HEK293T (cell line): ENCODE measurements at regions not wholly inside any gene's neighbourhood (a gene's known extent, or its start where the extent isn't known, plus 50 kb on each side); places are given as distances from the start of the nearest gene placed in this dataset.

Experiments
- CTCF ChIA-PET: fragments of 350-600 bp; formaldehyde crosslinking; extraction: SDS; loops from one replicate; lab custom pipeline; 2021; ENCODE audit warnings: antibody characterized with exemption, inconsistent platforms; lab: Yijun Ruan, JAX
- POLR2A ChIA-PET: fragments of 350-600 bp; formaldehyde crosslinking; extraction: SDS; loops from one replicate; lab custom pipeline; 2020; ENCODE audit warnings: antibody characterized with exemption, inconsistent platforms; lab: Yijun Ruan, JAX
- DNase-seq: peaks from one replicate; pipeline ENCODE4 v3.0.0; 2012; ENCODE audit warnings: mixed read lengths; ENCODE audit errors: extremely low spot score
- ARNT ChIP-seq: fragments of 450-650 bp; IDR thresholded peaks from 2 replicates; pipeline ENCODE4 v1.6.1; 2017; ENCODE audit warnings: mild to moderate bottlenecking
- BHLHE40 ChIP-seq: fragments of 450-650 bp; IDR thresholded peaks from 2 replicates; pipeline ENCODE4 v1.6.1; 2016; ENCODE audit warnings: mild to moderate bottlenecking, moderate library complexity, borderline replicate concordance
- CTBP1 ChIP-seq: fragments of 450-650 bp; IDR thresholded peaks from 2 replicates; pipeline ENCODE4 v1.6.1; 2016; ENCODE audit warnings: borderline replicate concordance
- ELF4 ChIP-seq: fragments of 450-650 bp; IDR thresholded peaks from 2 replicates; pipeline ENCODE4 v1.6.1; 2017; ENCODE audit warnings: antibody characterized with exemption
- FOXA1 ChIP-seq: fragments of 450-650 bp; IDR thresholded peaks from 2 replicates; pipeline ENCODE4 v1.6.1; 2016; ENCODE audit warnings: mild to moderate bottlenecking
- FOXK2 ChIP-seq: fragments of 450-650 bp; IDR thresholded peaks from 2 replicates; pipeline ENCODE4 v1.6.1; 2016; ENCODE audit warnings: mild to moderate bottlenecking
- FOXM1 ChIP-seq: fragments of 450-650 bp; IDR thresholded peaks from 2 replicates; pipeline ENCODE4 v1.6.1; 2017; ENCODE audit warnings: mild to moderate bottlenecking, borderline replicate concordance
- HDGF ChIP-seq: fragments of 450-650 bp; IDR thresholded peaks from 2 replicates; pipeline ENCODE4 v1.6.1; 2017; ENCODE audit warnings: antibody characterized with exemption, borderline replicate concordance
- L3MBTL2 ChIP-seq: fragments of 450-650 bp; conservative IDR thresholded peaks from 2 replicates; pipeline ENCODE4 v1.6.1; 2016; ENCODE audit warnings: mild to moderate bottlenecking
- LEF1 ChIP-seq: fragments of 450-650 bp; IDR thresholded peaks from 2 replicates; pipeline ENCODE4 v1.6.1; 2017; ENCODE audit warnings: mild to moderate bottlenecking, borderline replicate concordance
- NFRKB ChIP-seq: fragments of 450-650 bp; IDR thresholded peaks from 2 replicates; pipeline ENCODE4 v1.6.1; 2016; ENCODE audit warnings: mild to moderate bottlenecking, moderate library complexity
- SP1 ChIP-seq: fragments of 450-650 bp; IDR thresholded peaks from 2 replicates; pipeline ENCODE4 v1.6.1; 2017
- SUZ12 ChIP-seq: fragments of 450-650 bp; IDR thresholded peaks from 2 replicates; pipeline ENCODE4 v1.6.1; 2016; ENCODE audit warnings: mild to moderate bottlenecking
- TARDBP ChIP-seq: fragments of 450-650 bp; IDR thresholded peaks from 2 replicates; pipeline ENCODE4 v1.6.1; 2016
- ZNF384 ChIP-seq: fragments of 450-650 bp; IDR thresholded peaks from 2 replicates; pipeline ENCODE4 v1.6.1; 2016
- TF ChIP-seq, protein P1 (sequence below): fragments of 450-650 bp; IDR thresholded peaks from 2 replicates; pipeline ENCODE4 v1.6.1; 2016

DNA sequence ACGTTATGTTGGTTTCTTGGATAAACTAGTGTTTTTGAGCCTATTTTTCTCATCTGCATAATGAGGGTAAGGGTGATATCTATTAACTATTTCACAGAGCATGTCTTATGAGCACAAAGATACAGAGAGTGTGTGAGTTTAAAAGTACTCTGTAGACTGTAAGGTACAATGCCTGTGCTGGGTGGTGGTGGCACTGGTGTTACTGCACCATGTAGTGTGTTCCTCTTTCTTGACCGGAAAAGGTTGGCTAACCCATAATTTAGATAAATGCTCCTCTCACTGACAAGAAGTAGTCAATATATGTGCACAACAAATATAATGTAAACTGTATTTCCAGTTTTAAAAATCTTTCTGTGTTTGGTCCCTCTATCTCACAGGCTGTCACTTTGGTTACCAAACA lies 116.2 kb upstream of the MMS22L start:
- POLR2A ChIA-PET: no interaction called here
- no peak for DNase-seq
- CTCF ChIA-PET: no interaction called here
- TF ChIP-seq HDGF (no peak), LEF1 (no peak), BHLHE40 (no peak)
- TF ChIP-seq, protein P1, sequence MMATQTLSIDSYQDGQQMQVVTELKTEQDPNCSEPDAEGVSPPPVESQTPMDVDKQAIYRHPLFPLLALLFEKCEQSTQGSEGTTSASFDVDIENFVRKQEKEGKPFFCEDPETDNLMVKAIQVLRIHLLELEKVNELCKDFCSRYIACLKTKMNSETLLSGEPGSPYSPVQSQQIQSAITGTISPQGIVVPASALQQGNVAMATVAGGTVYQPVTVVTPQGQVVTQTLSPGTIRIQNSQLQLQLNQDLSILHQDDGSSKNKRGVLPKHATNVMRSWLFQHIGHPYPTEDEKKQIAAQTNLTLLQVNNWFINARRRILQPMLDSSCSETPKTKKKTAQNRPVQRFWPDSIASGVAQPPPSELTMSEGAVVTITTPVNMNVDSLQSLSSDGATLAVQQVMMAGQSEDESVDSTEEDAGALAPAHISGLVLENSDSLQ: no peak

DNA sequence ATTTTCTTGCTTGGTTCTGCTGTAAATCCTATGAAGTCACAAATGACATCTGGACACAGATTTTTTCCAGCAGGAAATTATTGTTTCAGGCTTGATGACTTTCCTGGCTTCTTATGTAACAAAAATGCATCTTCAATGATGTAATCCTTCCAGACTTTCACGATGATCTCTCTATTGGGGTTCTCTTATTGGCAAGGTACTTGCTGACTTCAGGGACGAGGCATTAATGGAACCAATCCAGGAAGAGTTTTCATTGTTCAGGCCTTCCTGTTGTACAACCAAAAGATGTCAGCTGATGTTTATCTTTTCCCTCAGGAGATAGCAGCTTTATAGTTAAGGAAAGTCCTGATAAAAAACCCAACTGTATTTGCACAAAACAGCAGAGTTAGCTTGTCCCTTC lies 118.5 kb upstream of the MMS22L start:
- no peak for TF ChIP-seq SP1
- no peak for TF ChIP-seq BHLHE40
- TF ChIP-seq ARNT: no peak
- TF ChIP-seq LEF1: no peak
- TF ChIP-seq FOXA1: no peak
- TF ChIP-seq L3MBTL2: no peak
- TF ChIP-seq TARDBP: no peak
- no peak for TF ChIP-seq HDGF
- no peak for TF ChIP-seq FOXK2
- TF ChIP-seq ZNF384: no peak
- no peak for TF ChIP-seq FOXM1
- no peak for TF ChIP-seq CTBP1
- TF ChIP-seq ELF4: no peak
- TF ChIP-seq, protein P1: no peak
- no peak for TF ChIP-seq NFRKB
- TF ChIP-seq SUZ12: no peak
- no peak for DNase-seq
- ChIA-PET POLR2A (no interaction called here), CTCF (no interaction called here)

DNA sequence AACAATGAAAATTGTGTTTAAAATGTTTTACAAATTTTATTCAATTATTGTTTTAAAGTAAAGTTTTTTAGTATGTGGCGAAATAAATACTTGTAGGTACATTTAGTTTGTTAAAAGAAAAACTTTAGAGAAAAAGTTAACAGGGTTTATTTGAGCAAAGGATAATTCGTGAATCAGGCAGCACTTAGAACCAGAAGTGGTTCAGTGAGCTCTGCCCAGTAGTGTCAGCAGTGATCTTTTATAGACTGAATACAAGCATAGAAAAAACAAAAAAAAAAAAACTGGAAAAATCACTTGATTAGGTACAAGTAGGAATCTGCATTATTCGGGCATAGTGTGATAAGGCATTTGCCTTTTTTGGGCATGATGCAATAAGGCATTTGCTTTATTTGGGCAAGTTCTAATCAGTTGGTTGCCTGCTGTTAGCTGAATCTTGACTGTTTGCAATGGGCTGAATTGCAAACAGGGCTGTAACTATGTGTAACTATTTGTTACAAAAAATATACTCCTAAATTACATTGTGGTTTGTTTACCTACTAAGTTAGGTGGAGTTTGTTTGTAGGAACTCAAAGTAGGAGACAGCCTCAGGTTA lies 122.9 kb upstream of the MMS22L start:
- ChIA-PET POLR2A (no interaction called here), CTCF (interaction anchor here (0.6 kb wide), 1 partner anchor 244 kb away, joined by 3 read pairs; no protein-coding TSS in a partner anchor)
- TF ChIP-seq ZNF384 (no peak), TARDBP (no peak), CTBP1 (no peak), SUZ12 (no peak), L3MBTL2 (no peak), FOXK2 (no peak), FOXA1 (no peak), NFRKB (no peak)
- no peak for DNase-seq

DNA sequence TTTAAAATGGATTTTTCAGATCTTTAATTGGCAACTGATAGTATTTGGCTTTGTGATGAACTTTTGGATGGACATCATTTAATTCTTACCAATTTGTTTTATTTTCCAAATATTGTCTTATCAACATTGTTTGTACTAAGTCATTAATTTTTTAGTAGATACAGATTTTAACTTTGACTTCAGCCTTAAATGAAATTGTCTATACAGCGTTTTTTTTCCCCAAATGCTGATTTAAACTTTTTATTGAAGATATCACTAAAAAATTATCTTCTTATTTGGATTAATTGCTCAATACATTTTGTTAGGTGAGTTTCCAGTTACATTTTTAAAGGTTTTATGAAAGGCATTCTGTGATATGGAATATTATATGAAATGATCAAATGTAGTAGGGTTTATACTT lies 123.6 kb upstream of the MMS22L start:
- POLR2A ChIA-PET: no interaction called here
- TF ChIP-seq SP1: no peak
- no peak for TF ChIP-seq LEF1
- TF ChIP-seq FOXA1: no peak
- no peak for TF ChIP-seq HDGF
- no peak for TF ChIP-seq FOXK2
- no peak for TF ChIP-seq FOXM1
- TF ChIP-seq, protein P1: no peak
- TF ChIP-seq ARNT: no peak
- CTCF ChIA-PET: interaction anchor here (0.6 kb wide), 1 partner anchor 245 kb away, joined by 3 read pairs; no protein-coding TSS in a partner anchor
- no peak for DNase-seq

DNA sequence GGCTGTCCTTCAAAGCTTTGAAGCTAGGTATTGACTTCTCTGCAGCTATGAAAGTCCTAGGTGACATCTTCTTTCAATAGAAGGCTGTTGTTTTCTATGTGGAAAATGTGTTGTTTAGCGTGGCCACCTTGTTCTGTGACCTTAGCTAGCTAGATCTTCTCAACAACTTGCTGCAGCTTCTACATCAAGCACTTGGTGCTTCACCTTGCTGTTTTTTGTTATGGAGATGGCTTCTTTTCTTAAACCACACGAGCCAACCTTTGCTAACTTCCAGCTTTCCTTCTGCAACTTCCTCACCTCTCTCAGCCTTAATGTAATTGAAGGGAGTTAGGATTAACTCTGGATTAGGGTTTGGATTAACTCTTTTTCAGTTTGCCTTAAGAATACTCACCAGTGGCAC lies 128.6 kb upstream of the MMS22L start:
- POLR2A ChIA-PET: no interaction called here
- TF ChIP-seq BHLHE40: no peak
- TF ChIP-seq ARNT: no peak
- TF ChIP-seq SP1: no peak
- TF ChIP-seq FOXA1: no peak
- no peak for TF ChIP-seq SUZ12
- TF ChIP-seq FOXK2: no peak
- TF ChIP-seq NFRKB: no peak
- CTCF ChIA-PET: no interaction called here
- no peak for DNase-seq

DNA sequence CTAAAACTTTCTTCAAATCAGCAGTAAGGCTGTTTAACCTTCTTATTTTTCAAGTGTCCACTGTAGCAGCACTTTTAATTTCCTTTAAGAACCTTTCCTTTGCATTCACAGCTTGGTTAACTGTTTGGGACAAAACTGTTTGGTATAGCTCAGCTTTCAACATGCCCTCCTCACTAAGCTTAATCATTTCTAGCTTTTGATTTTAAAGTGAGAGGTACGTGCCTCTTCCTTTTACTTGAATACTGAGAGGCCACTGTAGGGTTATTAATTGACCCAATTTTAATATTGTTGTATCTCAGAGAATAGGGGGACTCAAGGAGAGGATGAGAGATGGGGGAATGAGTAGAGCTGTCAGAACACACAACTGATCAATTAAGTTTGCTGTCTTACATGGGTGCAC lies 129.5 kb upstream of the MMS22L start:
- DNase-seq: no peak
- CTCF ChIA-PET: no interaction called here
- POLR2A ChIA-PET: no interaction called here
- TF ChIP-seq L3MBTL2: no peak
- no peak for TF ChIP-seq FOXA1
- TF ChIP-seq NFRKB: no peak
- no peak for TF ChIP-seq TARDBP
- TF ChIP-seq HDGF: no peak
- TF ChIP-seq ELF4: no peak
- TF ChIP-seq LEF1: no peak
- TF ChIP-seq FOXM1: no peak
- TF ChIP-seq BHLHE40: no peak
- TF ChIP-seq, protein P1: no peak
- TF ChIP-seq SUZ12: no peak
- no peak for TF ChIP-seq CTBP1
- no peak for TF ChIP-seq FOXK2

DNA sequence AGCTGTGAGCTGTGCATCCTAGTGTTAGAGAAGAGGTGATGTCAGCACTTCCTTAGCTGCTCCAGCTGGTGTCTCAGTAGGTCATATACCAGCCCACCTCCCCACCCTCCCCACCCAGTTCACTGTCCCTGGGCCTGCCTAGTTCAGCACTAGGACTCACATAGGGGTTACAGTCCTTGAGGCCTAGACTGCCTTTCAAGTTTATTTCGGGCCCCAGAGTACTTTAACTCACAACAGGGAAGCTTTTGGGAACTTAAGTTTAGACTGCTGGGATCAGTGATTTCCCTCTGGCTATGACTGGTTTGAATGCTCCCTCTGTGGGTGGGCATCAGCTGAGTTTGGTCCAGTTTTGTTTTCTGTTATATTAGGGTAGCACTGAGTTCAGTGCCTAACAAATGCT lies 139.2 kb upstream of the MMS22L start:
- ChIA-PET CTCF (no interaction called here), POLR2A (no interaction called here)
- no peak for TF ChIP-seq TARDBP
- TF ChIP-seq SP1: no peak
- TF ChIP-seq SUZ12: no peak
- TF ChIP-seq ARNT: no peak
- TF ChIP-seq FOXK2: no peak
- TF ChIP-seq BHLHE40: no peak
- TF ChIP-seq, protein P1: no peak
- no peak for TF ChIP-seq ZNF384
- no peak for TF ChIP-seq NFRKB
- no peak for TF ChIP-seq L3MBTL2
- no peak for TF ChIP-seq FOXA1
- DNase-seq: no peak
